NCI-H187 treated with DMSO at 0.1 percent for 48 hours (cell line): ENCODE measurements at regions not wholly inside any gene's neighbourhood (a gene's known extent, or its start where the extent isn't known, plus 50 kb on each side); places are given as distances from the start of the nearest gene placed in this dataset.

Experiments
- DNase-seq: peaks from one replicate; lab custom pipeline; 2025; lab: John Stamatoyannopoulos, UW

GRCh38 chr11:45597097-45597496, 68.3 kb downstream of the CHST1 start:
- DNase-seq: no peak

DNA sequence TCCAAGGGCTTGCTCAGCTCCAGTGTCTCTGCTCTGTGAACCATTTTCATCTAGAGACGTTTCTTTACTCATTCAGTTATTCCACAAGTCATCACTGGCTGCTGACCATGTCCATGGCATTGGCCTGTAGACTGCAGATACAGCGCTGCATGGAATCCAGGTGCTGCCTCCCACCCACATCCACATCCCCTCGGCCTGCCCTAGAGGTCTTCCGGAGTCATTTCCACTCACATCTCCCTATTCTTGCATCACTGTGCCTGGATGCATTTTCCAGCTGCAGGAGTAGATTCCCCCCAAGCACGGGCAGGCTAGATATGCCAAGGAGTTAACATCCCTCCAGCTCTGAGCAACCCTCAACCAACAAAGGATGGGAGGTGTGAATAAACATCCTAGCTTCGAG, 68.9 kb downstream of the CHST1 start:
- DNase-seq: no peak

DNA sequence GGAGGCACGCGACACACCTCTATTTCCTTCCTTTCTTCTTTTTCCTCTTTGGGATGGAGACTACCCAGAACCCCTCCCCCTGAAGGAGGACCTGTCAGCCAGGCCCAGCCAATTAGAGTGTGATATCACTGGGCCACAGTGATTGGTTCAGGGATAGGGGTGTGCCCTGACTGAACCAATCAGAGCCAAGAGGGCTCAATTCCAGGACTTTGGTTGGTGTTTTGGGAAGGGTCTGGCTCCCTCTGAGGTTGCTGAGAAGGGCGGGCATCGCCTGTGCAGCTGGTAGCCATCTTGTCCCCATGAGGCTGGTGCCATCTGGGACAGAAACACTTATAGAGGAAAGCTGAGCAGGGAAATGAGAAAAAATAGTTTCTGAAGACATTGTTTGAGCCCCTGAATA, 71.4 kb downstream of the CHST1 start:
- DNase-seq: no peak

GRCh38 chr11:45592636-45593035, 72.8 kb downstream of the CHST1 start:
- DNase-seq: no peak

DNA sequence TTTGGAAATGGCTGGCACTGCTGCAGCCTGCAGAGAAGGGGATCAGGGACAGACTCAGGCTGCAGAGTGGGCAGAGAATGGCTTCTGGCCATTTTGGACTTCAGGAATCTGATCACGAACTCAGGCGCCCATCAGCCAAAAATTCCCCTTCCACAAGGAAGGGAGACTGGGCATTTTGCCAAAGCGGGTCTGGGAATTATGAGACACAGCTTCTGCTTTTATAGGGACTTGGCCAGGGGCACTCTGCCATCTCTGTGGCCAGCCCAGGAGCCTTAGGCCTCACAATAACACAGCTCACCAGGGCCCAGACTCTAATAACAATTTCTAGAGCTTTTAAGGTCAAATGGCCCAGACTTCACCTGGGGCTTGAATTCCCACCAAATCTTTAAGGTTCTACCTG, 74.7 kb downstream of the CHST1 start:
- DNase-seq: no peak

GRCh38 chr11:45585205-45585604, 80.2 kb downstream of the CHST1 start:
- no peak for DNase-seq

GRCh38 chr11:45583981-45584566, 81.3 kb downstream of the CHST1 start:
- DNase-seq: no peak

DNA sequence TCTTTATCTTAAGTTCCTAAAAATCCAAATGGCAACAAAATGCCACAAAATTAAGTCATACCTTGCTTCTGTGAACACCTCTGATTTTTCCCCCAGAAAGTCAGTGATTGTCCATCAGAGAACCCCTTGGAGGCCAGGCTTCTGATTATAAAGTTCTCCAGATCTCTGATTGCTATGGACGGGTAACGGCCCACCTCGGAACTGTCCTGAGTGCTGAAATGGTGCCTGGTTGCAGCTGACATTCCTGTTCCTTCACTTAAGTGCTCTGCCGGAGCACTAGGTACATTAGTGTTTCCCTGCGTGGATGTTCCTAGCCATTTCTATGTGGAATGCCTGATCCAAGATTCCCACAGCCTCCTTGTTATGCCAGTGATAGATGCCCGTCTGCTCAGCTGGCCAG, 85.0 kb downstream of the CHST1 start:
- DNase-seq: no peak

DNA sequence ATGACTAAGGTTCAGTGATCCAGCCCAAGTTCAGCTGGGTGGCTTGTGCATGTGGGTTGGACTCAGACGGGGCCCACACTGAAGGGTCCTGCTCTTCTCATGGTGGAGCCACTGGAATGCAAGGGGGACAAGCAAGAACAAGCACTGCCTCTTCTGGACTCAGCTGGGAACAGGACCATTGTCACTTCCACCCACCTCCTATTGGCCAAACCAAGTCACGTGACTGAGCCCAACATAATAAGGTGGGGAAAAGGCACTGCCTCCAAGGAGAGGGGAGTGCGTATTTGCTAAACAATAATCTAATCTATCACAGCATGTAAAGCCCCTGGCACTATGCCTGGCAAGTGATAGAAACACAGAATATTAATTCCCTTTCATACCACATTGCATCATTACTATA, 87.1 kb downstream of the CHST1 start:
- DNase-seq: no peak

GRCh38 chr11:45577752-45578151, 87.7 kb downstream of the CHST1 start:
- DNase-seq: no peak

GRCh38 chr11:45576461-45577215, 88.8 kb downstream of the CHST1 start:
- DNase-seq: no peak

DNA sequence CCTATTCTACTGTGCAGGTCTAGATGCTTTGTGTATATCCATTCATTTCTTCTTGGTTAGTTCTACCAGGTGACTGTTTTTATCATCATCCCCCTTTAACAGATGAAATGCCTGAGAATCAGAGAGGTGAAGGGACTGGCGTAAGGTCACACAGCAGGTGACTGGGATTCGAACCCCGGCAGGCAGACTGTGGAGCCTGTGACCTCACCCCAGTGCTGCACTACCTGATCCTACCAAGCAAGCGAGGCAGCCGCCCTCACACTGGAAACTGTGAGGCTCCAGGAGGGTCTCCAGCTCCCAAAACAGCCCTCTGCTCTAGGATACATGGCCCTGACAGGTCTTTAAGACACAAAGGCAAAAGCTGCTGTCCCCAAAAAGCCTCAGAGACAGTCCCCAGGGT, 91.7 kb downstream of the CHST1 start:
- DNase-seq: no peak

GRCh38 chr11:45572354-45573123, 92.9 kb downstream of the CHST1 start:
- no peak for DNase-seq

- DNase-seq: no peak
These were observed 95.6 kb downstream of the CHST1 start for GRCh38 chr11:45569776-45570175.

GRCh38 chr11:45568049-45568448, 97.4 kb downstream of the CHST1 start:
- no peak for DNase-seq

GRCh38 chr11:45565446-45565988, 99.9 kb downstream of the CHST1 start:
- no peak for DNase-seq

DNA sequence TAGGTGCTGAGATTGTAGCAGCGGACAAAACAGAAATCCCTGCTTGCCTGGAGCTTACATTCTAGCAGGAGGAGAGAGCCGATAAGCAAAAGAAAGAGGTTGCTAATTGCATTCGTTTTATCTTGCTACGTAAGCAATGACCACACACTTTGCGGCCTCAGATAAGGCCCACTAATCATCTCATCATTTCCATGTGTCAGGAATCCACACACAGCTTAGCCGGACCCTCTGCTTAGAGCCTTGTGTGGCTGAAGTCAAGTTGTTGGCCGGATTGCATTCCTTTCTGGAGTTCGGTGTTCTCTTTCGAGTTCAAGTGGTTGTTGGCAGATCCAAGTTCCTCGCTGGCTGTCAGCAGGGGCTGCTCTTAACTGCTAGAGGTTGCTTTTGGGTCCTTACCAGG, 101.6 kb downstream of the CHST1 start:
- no peak for DNase-seq

- no peak for DNase-seq
These were observed 102.3 kb downstream of the CHST1 start for GRCh38 chr11:45563171-45563570.

- DNase-seq: no peak
These were observed 104.5 kb downstream of the CHST1 start for GRCh38 chr11:45560913-45561281.

DNA sequence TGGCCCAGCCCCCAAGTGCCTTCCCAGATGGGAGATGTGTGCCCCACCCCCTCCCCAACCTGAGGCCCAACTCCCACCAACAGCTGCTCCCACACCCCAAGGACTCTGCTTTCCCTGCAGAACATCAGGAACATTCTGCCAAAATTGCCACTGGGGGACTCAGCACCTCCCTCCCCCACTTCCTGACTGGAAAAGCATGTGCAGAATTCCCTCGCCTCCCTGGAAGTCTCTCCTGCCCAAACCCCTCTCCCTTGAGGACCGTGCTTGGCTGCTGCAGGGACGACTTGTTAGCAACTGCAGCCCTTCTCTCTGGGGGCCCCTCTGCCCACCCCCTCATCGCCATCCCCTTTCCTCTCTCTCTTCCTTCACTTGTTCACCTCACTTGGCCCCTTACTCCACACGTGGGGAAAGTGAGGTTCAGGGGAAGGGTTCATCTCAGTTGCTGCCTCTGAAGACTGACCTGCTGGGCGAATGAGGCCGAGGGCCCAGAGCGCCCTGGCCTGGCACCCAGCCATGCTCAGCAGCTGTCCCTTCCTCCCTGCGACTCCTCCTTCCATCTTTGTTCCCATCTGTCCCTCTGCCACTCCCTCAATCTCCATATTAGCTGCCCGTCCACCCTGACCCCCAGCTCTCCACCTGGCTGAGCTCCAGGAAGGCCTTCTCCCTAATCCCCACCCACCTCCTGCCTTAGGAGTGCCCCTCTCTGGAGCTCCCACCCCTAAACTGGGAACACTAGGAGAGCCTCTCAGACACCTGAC, 105.1 kb downstream of the CHST1 start:
- no peak for DNase-seq

DNA sequence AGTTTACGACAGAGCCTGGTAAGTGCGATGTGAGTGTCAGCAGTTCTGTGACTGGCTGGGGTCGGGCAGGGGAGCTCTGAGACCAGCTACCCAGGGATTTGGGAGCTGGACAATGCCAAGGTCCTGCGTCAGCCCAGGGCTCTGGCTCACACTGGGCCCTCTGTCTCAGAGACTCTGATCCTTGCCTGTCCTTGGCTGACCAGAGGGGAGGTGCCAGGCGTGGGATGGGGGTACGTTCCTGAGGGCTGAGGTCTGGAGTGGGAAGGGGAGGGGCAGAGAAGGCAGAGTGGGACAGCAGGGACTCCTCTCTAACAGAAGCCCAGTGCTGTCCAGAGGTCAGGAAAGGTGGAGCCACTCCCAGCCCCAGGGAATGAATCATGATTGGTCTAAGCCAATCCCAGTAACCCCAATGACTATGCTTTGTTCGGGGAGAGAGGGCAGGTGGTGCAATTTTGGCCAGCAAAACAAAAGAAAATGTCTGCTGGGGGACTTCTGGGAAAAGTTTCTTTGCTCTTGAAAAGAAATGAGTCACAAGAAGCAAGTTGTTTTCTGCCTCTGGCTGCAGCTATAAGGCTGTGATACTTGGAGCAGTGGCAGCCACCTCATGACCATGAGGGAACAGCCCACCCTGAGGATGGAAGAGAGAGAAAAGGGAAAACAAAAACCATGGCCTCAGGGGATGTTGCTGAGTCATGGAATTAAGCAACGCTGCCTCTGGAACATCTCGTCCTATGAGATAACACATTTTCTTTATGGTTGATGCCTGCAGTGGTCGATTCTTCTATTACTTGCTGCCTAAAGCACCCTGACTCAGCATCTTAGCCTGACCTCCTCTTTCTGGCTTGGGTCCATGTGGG, 108.3 kb downstream of the CHST1 start:
- no peak for DNase-seq
